ENCODE measurements at regions not wholly inside any gene's neighbourhood (a gene's known extent, or its start where the extent isn't known, plus 50 kb on each side); places are given as distances from the start of the nearest gene placed in this dataset.
A peak's percentile ranks its signal among the peaks of the same experiment; 100 is the strongest.
"Not testable (repeated sequence)": the region's sequence is repeated elsewhere in the genome, so short reads cannot be mapped to it uniquely, and the experiment has no call there.

- H3K36me3 ChIP-seq (ENCODE audit: insufficient read depth, low read length); H3K27ac ChIP-seq (ENCODE audit: low read depth, low read length); intact Hi-C loops (cut with micrococcal nuclease); H3K36me3 Mint-ChIP-seq; CTCF ChIA-PET (ENCODE audit: partially characterized antibody); H3K9me3 ChIP-seq (ENCODE audit: control insufficient read depth in 1 of 2, low read length in 2 of 2): not testable (repeated sequence)
- Mint-ChIP-seq H3K4me1 (peaks cover 23 to 43% (median 31%) of the 10 kb centered on the region in 4 donors), H3K4me3 (peak overlapping the region; percentile 68 to 84 (median 76)), H3K27me3 (peaks cover 31 to 40% of the 10 kb centered on the region in 2 donors), H3K9me3 (peaks cover 0 to 14% (median 6%) of the 10 kb centered on the region in 8 donors), H3K27ac (peak overlapping the region; percentile 0 to 76 (median 32))
- Histone ChIP-seq H3K27me3 (ENCODE audit: insufficient read depth, low read length) (peaks cover 13% of the 10 kb centered on the region), H3K4me1 (ENCODE audit: insufficient read depth, low read length) (peaks cover 19% of the 10 kb centered on the region), H3K4me3 (ENCODE audit: low read length in 2 of 2) (peak overlapping the region in 1 of 2 donors; percentile 45)
- POLR2A ChIA-PET (ENCODE audit: partially characterized antibody): interaction anchor here (1.7 kb wide), 1 partner anchor 1018 kb away, joined by 12 read pairs; no protein-coding TSS in a partner anchor
- peak; percentile 36 to 46 (median 37) for DNase-seq
Measured at GRCh38 chr9:62798884-62799850, 1609.3 kb downstream of the SPATA31A7 start.

DNA sequence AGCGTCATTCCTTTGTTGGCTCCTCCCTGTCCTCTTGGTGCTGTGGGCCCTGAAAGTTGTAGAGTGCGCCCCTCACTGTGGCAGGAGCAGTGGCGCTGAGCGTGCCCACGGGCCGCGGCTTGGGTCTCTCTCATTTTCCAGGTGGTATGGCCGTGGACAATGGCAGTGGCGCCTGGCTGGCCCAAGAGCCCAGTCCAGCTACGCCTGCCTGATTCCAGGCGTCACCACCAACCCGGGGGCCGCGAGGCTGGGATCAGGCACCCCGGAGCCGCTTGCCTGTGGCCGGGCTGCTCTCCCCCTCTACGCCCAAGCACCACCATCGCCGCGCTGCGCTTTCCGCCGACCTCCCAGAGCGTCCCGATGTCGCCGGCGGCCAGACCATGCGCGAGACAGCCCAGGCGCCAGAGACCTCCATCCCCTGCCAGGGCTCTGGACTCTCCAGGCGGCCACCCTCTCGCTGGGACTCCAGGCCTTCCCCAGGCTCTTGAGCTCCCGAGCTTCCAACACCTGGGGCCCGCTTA, 1610.1 kb downstream of the SPATA31A7 start:
- Histone ChIP-seq H3K4me1 (ENCODE audit: insufficient read depth, low read length) (peaks cover 19% of the 10 kb centered on the region), H3K27me3 (ENCODE audit: insufficient read depth, low read length) (peaks cover 13% of the 10 kb centered on the region)
- H3K27ac ChIP-seq (ENCODE audit: low read depth, low read length); CTCF ChIA-PET (ENCODE audit: partially characterized antibody); intact Hi-C loops (cut with micrococcal nuclease); H3K36me3 ChIP-seq (ENCODE audit: insufficient read depth, low read length); H3K36me3 Mint-ChIP-seq; H3K4me3 ChIP-seq (ENCODE audit: low read length in 2 of 2); H3K9me3 ChIP-seq (ENCODE audit: control insufficient read depth in 1 of 2, low read length in 2 of 2): not testable (repeated sequence)
- Mint-ChIP-seq H3K4me1 (peaks cover 23 to 43% (median 31%) of the 10 kb centered on the region in 4 donors), H3K9me3 (peaks cover 0 to 20% (median 7%) of the 10 kb centered on the region in 8 donors), H3K4me3 (peak overlapping the region in 7 of 8 donors; percentile 69 to 84 (median 76)), H3K27me3 (peaks cover 37 to 47% of the 10 kb centered on the region in 2 donors), H3K27ac (peak overlapping the region in 3 of 7 donors; percentile 6 to 49 (median 32))
- DNase-seq: peak in 1 of 5 donors; percentile 32
- POLR2A ChIA-PET (ENCODE audit: partially characterized antibody): interaction anchor here (1.7 kb wide), 1 partner anchor 1017 kb away, joined by 12 read pairs; no protein-coding TSS in a partner anchor

- H3K4me3 ChIP-seq (ENCODE audit: low read length in 2 of 2); H3K9me3 ChIP-seq (ENCODE audit: control insufficient read depth in 1 of 2, low read length in 2 of 2); CTCF ChIA-PET (ENCODE audit: partially characterized antibody); H3K27ac ChIP-seq (ENCODE audit: low read depth, low read length); H3K36me3 Mint-ChIP-seq; H3K36me3 ChIP-seq (ENCODE audit: insufficient read depth, low read length); intact Hi-C loops (cut with micrococcal nuclease): not testable (repeated sequence)
- Mint-ChIP-seq H3K27me3 (peaks cover 43 to 53% of the 10 kb centered on the region in 2 donors), H3K4me1 (peaks cover 23 to 43% (median 31%) of the 10 kb centered on the region in 4 donors), H3K4me3 (peak overlapping the region; percentile 37 to 78 (median 72)), H3K9me3 (peaks cover 2 to 20% (median 9%) of the 10 kb centered on the region in 8 donors), H3K27ac (peak overlapping the region in 4 of 7 donors; percentile 3 to 24 (median 4))
- Histone ChIP-seq H3K4me1 (ENCODE audit: insufficient read depth, low read length) (peaks cover 19% of the 10 kb centered on the region), H3K27me3 (ENCODE audit: insufficient read depth, low read length) (peaks cover 13% of the 10 kb centered on the region)
- peak in 3 of 5 donors; percentile 17 to 41 (median 24) for DNase-seq
- POLR2A ChIA-PET (ENCODE audit: partially characterized antibody): interaction anchor here (1.1 kb wide), 1 partner anchor 1017 kb away, joined by 5 read pairs; no protein-coding TSS in a partner anchor
Measured at GRCh38 chr9:62800451-62801371, 1610.9 kb downstream of the SPATA31A7 start.

GRCh38 chr9:62801372-62801811, 1611.6 kb downstream of the SPATA31A7 start:
- H3K4me1 Mint-ChIP-seq: peaks cover 23 to 43% (median 31%) of the 10 kb centered on the region in 4 donors
- H3K27ac ChIP-seq (ENCODE audit: low read depth, low read length); H3K4me3 ChIP-seq (ENCODE audit: low read length in 2 of 2); H3K36me3 Mint-ChIP-seq; H3K9me3 ChIP-seq (ENCODE audit: control insufficient read depth in 1 of 2, low read length in 2 of 2); intact Hi-C loops (cut with micrococcal nuclease); H3K36me3 ChIP-seq (ENCODE audit: insufficient read depth, low read length); CTCF ChIA-PET (ENCODE audit: partially characterized antibody): not testable (repeated sequence)
- H3K27me3 Mint-ChIP-seq: peaks cover 44 to 57% of the 10 kb centered on the region in 2 donors
- peak overlapping the region; percentile 44 to 83 (median 76) for H3K4me3 Mint-ChIP-seq
- H3K4me1 ChIP-seq (ENCODE audit: insufficient read depth, low read length): peaks cover 19% of the 10 kb centered on the region
- peak in 2 of 5 donors; percentile 11 to 46 for DNase-seq
- H3K27me3 ChIP-seq (ENCODE audit: insufficient read depth, low read length): peaks cover 13% of the 10 kb centered on the region
- POLR2A ChIA-PET (ENCODE audit: partially characterized antibody): interaction anchor here (1.1 kb wide), 1 partner anchor 1016 kb away, joined by 5 read pairs; no protein-coding TSS in a partner anchor
- peak overlapping the region in 5 of 7 donors; percentile 3 to 83 (median 42) for H3K27ac Mint-ChIP-seq
- H3K9me3 Mint-ChIP-seq: peaks cover 2 to 20% (median 9%) of the 10 kb centered on the region in 8 donors

- DNase-seq: peak; percentile 45 to 59 (median 49)
- Mint-ChIP-seq H3K9me3 (peaks cover 2 to 20% (median 9%) of the 10 kb centered on the region in 8 donors), H3K4me1 (peaks cover 23 to 43% (median 31%) of the 10 kb centered on the region in 4 donors), H3K27me3 (peaks cover 44 to 57% of the 10 kb centered on the region in 2 donors), H3K27ac (peak overlapping the region in 3 of 7 donors; percentile 3 to 54 (median 48)), H3K4me3 (peak overlapping the region; percentile 66 to 83 (median 78))
- H3K27me3 ChIP-seq (ENCODE audit: insufficient read depth, low read length): peaks cover 13% of the 10 kb centered on the region
- H3K27ac ChIP-seq (ENCODE audit: low read depth, low read length); CTCF ChIA-PET (ENCODE audit: partially characterized antibody); H3K36me3 Mint-ChIP-seq; POLR2A ChIA-PET (ENCODE audit: partially characterized antibody); intact Hi-C loops (cut with micrococcal nuclease); H3K36me3 ChIP-seq (ENCODE audit: insufficient read depth, low read length); H3K9me3 ChIP-seq (ENCODE audit: control insufficient read depth in 1 of 2, low read length in 2 of 2): not testable (repeated sequence)
- peaks cover 19% of the 10 kb centered on the region for H3K4me1 ChIP-seq (ENCODE audit: insufficient read depth, low read length)
- peak overlapping the region in 1 of 2 donors; percentile 54 for H3K4me3 ChIP-seq (ENCODE audit: low read length in 2 of 2)
Measured at GRCh38 chr9:62801961-62802718, 1612.3 kb downstream of the SPATA31A7 start.

DNA sequence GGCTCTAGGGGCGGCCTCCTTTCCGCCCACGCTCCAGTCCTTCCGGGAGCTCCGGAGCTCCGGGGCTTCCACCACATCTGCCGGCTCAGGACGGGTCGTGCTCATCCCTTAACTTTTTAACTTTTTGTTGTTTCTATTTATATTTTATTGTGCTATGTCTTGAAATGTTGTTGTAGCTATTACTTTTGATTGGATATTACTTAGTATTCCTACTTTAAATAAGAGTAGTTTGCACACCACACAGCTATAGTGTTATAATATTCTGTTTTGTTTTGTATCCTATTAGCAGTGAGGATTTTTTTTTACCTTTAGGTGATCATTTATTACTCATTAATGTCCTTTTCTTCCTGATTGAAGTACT, 1612.9 kb downstream of the SPATA31A7 start:
- intact Hi-C loops (cut with micrococcal nuclease); POLR2A ChIA-PET (ENCODE audit: partially characterized antibody); H3K27ac Mint-ChIP-seq; H3K36me3 Mint-ChIP-seq; H3K9me3 ChIP-seq (ENCODE audit: control insufficient read depth in 1 of 2, low read length in 2 of 2); H3K36me3 ChIP-seq (ENCODE audit: insufficient read depth, low read length); CTCF ChIA-PET (ENCODE audit: partially characterized antibody); H3K27ac ChIP-seq (ENCODE audit: low read depth, low read length); DNase-seq: not testable (repeated sequence)
- H3K4me1 Mint-ChIP-seq: peaks cover 23 to 43% (median 31%) of the 10 kb centered on the region in 4 donors
- peak overlapping the region in 1 of 2 donors; percentile 54 for H3K4me3 ChIP-seq (ENCODE audit: low read length in 2 of 2)
- H3K27me3 ChIP-seq (ENCODE audit: insufficient read depth, low read length): peaks cover 13% of the 10 kb centered on the region
- H3K27me3 Mint-ChIP-seq: peaks cover 46 to 58% of the 10 kb centered on the region in 2 donors
- peaks cover 2 to 20% (median 9%) of the 10 kb centered on the region in 8 donors for H3K9me3 Mint-ChIP-seq
- peaks cover 19% of the 10 kb centered on the region for H3K4me1 ChIP-seq (ENCODE audit: insufficient read depth, low read length)
- H3K4me3 Mint-ChIP-seq: peak overlapping the region; percentile 56 to 83 (median 74)

All from CD4-positive, alpha-beta memory T cell (primary cell).